RPMI7951 (cell line): ENCODE measurements at regions not wholly inside any gene's neighbourhood (a gene's known extent, or its start where the extent isn't known, plus 50 kb on each side); places are given as distances from the start of the nearest gene placed in this dataset.
"Not testable (repeated sequence)": the region's sequence is repeated elsewhere in the genome, so short reads cannot be mapped to it uniquely, and the experiment has no call there.

Experiments
- DNase-seq: peaks from one replicate; pipeline ENCODE4 v3.0.0-alpha.2; 2012; ENCODE audit warnings: low read depth

DNA sequence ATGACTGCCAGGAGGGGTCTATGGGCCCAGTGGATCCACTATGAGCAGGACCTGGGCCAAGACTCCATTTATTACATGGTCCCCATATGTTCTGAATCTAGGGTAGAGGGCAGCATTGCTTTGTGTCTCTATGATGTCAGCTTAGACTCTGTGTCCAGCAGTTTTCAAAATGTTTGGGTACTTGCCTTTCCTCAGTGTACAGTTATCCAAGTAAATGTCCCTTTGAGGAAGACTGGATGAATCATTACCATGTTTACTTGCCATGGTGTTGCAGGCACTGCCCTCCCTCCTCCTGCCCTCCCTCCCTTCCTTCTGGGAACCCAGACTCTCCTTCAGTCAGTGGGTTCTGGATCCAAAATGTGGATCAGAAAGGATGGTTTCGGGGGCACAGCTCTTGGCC lies 108.6 kb downstream of the NRN1 start:
- peak; percentile 8 for DNase-seq

GRCh38 chr6:5896476-5897200 lies 110.1 kb downstream of the NRN1 start:
- no peak for DNase-seq

DNA sequence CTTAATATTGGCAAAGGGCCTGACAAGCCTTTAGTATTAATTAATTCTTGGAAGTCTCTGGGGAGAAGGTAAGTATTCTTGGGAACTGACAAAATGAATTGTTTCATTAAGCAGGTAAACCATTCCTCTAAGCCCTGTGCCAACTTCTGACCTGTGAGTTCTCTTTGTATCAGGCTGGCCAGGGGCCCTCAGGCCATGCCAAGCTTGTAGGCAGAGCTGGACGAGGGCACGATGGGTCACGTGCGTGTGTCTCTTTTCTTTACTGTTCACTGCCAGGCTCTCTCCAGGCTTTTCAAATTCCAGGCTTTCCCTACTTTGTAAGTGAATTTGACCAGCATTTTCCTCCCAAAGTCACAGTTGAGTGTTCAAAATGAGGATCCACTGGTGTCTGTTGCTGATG lies 112.4 kb downstream of the NRN1 start:
- DNase-seq = no peak

DNA sequence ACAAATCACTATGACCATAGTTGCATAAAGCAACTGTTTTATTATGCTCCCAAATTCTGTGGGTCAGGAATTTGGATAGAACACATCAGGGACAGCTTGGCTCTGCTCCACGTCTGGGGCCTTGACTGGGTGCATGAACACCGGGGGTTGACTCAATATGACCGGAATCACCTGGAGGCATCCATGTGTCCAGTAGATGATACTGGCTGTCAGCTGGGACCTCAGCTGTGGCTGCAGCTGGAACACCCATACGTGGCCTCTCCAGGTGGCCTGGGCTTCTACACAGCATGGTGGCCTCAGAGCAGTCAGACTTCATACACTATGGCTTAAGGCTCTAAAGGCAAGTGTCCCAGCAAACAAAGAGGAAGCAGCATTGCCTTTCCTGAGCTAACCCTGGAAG lies 113.4 kb downstream of the NRN1 start:
- no peak for DNase-seq

GRCh38 chr6:5892669-5893068 lies 114.1 kb downstream of the NRN1 start:
- DNase-seq = no peak

- DNase-seq = no peak
Measured at GRCh38 chr6:5878792-5879191, 127.9 kb downstream of the NRN1 start.

- DNase-seq = no peak
Measured at GRCh38 chr6:5876076-5876475, 130.6 kb downstream of the NRN1 start.

DNA sequence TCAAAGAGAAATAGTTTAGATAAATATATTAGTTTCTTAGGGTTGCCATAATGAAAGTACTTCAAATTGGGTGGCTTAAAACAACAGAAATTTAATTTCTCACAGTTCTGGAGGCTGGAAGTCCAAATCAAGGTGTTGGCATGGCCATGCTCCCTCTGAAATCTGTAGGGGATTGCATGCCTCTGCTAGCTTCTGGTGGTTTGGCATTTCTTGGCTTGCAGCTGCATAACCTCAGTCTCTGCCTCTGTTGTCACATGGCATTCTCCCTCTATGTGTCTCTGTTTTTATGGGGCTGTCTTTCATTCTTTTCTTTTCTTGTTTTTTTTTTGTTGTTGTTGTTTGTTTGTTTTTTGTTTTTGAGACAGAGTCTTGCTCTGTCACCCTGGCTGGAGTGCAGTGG lies 132.7 kb downstream of the NRN1 start:
- DNase-seq = not testable (repeated sequence)

GRCh38 chr6:5871296-5871695 lies 135.4 kb downstream of the NRN1 start:
- no peak for DNase-seq

GRCh38 chr6:5869676-5870075 lies 137.0 kb downstream of the NRN1 start:
- DNase-seq = no peak

DNA sequence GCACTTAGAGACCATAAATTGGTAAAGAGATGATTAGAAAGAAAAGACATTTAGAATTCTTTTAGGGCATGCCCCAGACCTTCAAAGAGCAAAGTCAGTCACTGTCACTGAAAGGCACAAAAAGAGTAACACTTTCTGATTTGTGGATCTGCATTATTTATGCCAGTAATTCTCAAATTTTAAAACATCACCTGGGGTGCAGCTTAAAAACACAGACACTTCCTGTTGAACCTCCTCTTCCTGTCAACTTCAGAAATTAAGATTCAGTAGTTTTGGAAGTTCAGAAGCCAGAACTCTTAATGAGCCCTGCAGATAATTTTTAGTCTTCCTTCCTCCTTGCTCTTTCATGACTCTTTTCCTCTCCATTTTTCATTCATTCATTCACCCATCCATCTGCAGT lies 137.5 kb downstream of the NRN1 start:
- DNase-seq = no peak

DNA sequence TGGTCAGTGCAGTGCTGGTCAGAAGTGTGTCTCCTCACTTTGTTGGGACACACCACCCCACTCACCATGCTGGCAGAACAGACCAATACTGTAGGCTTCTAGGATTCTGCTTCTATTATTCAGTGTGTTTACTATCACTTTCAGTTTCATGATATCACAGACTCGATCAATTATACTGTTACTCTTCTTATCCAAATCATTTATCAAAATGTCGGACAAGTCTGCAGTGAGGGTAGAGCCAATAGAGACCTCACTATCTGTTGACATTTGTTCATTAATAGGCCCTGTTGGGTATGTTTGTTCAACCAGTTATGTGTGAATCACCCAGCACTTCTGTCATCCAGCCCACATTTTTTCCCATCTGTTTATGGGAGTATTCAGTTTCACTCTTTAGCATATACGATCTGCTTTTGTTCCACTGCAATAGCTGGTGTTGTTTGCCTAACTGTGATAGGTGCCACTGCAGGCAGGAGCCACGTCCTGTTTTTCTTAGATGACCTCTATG lies 140.1 kb downstream of the NRN1 start:
- peak; percentile 65 for DNase-seq

GRCh38 chr6:5865506-5866031 lies 141.2 kb downstream of the NRN1 start:
- DNase-seq = no peak

GRCh38 chr6:5860849-5861248 lies 145.9 kb downstream of the NRN1 start:
- DNase-seq = no peak

DNA sequence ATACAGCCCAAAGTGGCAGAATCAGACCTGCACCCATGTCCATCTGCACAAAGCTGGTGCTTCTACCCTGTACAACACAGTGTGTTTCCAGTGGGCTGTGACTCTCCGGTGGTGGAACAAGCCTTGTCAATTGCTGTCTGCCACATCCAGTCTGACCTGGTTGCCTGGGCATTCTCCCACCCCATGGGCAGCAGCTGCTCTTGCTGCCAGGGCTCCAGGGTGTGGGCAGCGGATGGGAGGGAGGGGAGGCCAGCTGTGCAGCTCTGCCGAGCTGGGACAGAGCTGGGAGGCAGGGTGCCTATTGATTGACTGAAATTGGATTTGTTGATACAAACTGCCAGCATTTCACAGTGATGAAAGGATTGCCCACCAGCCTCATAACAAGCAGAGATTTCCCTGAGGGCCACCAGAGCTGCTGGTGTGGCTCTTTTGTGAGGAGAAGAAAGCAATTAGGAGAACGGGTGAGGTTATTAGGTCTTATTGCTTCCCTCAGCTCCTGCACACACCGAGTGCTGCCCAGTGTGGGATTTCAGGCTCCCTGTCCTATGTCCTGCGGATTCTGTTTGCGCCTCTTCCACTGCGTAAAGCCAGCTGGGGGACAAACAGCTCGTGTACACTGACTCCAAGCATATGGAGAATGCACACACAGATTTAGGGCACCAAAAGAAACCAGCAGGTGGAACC lies 150.8 kb downstream of the NRN1 start:
- DNase-seq = no peak

DNA sequence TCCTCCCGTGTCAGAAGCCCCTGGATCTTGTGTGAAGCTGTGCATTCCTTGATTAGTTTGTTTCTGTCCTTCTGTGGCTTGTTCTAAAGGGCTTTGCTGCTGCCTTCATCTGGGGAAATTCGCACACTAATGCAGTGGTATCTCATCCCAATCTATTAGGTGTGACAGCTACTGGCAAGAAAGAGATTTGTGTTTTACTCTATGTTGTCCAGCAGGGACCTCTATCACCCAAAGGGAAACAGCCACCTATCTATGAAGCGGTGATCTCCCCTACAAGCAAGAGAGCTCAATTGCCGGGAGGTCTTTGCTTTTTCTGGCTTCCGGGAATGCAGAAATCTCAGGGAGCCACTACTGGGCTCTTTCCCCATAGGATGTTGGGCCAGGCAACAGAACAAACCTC lies 151.8 kb downstream of the NRN1 start:
- DNase-seq = no peak

GRCh38 chr6:5851261-5851757 lies 155.4 kb downstream of the NRN1 start:
- DNase-seq = no peak

DNA sequence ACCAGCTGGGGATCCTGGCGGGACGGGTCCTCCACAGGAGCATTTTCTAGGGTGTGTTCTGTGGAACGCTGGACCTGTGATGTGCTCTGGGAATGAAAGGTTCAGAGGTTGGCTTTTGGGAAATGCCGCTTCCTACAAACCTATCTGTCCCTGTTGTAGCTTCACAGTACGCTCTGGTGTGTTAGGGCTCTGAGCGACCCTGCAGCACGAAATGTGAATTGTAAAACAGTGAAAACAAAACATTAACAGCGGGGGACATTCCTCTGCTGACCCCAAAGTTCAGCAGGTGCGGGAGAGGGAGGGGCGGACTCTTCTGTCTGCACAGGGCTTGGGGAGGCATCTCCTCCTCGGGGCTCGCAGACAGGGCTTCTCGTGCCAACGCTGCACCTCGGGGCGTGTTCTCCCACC lies 155.9 kb downstream of the NRN1 start:
- DNase-seq = no peak

DNA sequence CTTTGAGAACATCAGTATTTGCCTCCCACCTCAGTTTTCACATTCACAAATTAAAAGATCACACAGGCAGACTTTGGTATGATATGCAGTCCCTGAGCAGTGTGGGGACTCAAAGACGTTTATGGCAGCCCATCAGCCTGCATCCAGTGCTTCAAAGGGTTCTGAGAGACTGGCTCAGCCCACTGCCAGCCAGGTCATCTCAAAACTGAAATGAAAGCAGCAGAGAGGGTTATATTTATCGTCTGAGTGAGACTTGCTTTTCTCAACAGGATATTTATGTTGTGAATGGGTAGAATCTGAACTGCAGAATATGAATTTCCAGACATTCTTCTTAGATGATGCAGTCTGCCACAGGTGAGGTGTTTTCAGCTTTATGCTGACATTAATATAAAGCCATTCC lies 159.8 kb downstream of the NRN1 start:
- DNase-seq = no peak

- DNase-seq = no peak
Measured at GRCh38 chr6:5846335-5846734, 160.4 kb downstream of the NRN1 start.

DNA sequence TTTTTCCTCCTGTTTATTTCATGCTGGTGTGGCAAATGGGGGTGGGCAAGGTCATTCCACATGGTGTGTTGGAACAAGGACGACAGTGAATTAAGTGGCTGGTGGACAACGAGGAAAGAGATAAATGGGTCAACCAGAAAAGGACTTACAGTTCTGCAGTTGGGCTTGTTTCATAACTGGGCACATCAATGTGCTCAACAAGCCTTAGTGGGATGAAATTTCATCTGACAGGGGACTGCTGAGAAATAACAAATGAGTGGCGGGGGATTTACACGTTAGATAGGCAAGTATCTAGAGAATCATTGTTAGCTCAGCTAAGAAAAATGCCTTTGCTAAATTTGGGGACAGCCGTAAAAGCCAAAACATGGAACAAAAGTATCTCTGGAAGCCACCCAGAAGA lies 163.6 kb downstream of the NRN1 start:
- DNase-seq = no peak

DNA sequence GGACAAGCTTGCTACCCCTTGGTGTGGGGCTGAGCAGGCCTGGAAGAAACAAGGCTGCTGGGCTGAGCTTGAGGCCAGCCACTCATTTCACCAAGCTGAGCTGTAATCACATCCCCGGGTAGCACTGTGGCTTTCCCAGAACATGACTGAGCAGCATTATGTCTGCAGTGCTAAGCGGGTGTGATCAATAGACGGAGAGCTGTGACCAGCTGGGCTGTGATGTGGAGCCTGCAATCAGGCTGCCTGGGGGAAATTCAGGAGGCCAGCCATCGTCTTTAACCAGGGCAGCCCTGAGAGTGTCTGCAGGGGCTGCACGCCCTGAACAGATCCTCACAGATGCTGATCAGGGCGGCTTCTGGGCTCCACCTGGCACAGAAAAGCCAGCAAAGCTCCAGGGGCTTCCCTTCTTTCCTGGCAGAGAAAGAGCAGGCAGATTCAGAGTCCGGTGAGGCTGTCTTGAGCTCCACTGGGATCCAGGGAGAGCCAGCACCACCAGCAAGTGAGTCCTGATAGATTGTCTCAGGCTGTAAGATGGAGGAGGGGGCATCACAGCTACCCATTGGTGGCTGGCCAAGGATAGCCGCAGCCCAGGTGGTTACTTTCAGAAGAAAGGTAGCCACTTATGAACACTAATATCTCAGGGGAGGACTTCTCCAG lies 165.9 kb downstream of the NRN1 start:
- no peak for DNase-seq
